ENCODE measurements at regions not wholly inside any gene's neighbourhood (a gene's known extent, or its start where the extent isn't known, plus 50 kb on each side); places are given as distances from the start of the nearest gene placed in this dataset.

DNA sequence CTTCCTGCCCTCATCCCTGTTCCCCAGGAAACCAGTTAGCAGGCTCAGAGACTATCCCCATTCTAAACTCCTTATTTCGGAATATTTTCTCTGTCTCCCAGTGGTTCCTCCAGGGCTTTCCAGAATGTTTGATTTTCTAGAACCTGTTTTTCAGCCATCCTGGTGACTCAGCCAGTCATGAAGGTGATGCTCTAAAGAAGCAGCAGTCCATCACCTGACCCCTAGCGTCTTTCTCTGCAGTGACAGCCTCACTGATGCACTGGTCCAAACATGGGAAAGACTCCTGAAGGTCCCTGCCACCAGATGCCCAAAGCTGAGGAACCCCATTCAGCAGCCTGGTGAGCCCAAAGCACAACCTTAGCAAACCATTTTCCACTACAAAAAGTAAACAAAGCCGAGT, 212.6 kb downstream of the PHETA1 start:
- Histone ChIP-seq H3K4me3 (ENCODE audit: low read length) (no peak overlapping the region), H3K4me2 (ENCODE audit: low read depth, low read length) (no peak overlapping the region), H3K9me3 (replicated peaks; ENCODE audit: insufficient read depth, low read length) (no peaks in the 10 kb centered on the region), H3K4me1 (ENCODE audit: low read length) (no peaks in the 10 kb centered on the region), H3K79me2 (ENCODE audit: low read length) (no peaks in the 10 kb centered on the region), H3K36me3 (replicated peaks; ENCODE audit: insufficient read depth, low read length) (no peaks in the 10 kb centered on the region), H2AFZ (ENCODE audit: low read length) (no peak overlapping the region), H3K27ac (ENCODE audit: low read length) (no peak overlapping the region), H4K20me1 (ENCODE audit: insufficient read depth, low read length) (no peaks in the 10 kb centered on the region), H3K9me2 (replicated peaks; ENCODE audit: insufficient read depth, low read length) (no peaks in the 10 kb centered on the region), H3F3A (ENCODE audit: insufficient read depth, low read length) (no peaks in the 10 kb centered on the region), H3K9ac (ENCODE audit: low read length) (no peak overlapping the region), H3K27me3 (replicated peaks; ENCODE audit: insufficient read depth, low read length) (no peaks in the 10 kb centered on the region; the same call in 1 of the 2 replicates)
- DNase-seq, result no peak
- TF ChIP-seq, protein P1, sequence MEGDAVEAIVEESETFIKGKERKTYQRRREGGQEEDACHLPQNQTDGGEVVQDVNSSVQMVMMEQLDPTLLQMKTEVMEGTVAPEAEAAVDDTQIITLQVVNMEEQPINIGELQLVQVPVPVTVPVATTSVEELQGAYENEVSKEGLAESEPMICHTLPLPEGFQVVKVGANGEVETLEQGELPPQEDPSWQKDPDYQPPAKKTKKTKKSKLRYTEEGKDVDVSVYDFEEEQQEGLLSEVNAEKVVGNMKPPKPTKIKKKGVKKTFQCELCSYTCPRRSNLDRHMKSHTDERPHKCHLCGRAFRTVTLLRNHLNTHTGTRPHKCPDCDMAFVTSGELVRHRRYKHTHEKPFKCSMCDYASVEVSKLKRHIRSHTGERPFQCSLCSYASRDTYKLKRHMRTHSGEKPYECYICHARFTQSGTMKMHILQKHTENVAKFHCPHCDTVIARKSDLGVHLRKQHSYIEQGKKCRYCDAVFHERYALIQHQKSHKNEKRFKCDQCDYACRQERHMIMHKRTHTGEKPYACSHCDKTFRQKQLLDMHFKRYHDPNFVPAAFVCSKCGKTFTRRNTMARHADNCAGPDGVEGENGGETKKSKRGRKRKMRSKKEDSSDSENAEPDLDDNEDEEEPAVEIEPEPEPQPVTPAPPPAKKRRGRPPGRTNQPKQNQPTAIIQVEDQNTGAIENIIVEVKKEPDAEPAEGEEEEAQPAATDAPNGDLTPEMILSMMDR (IDR thresholded peaks at IDR 0.05; ENCODE audit: low read length), result no peak
- no peak for TF ChIP-seq EZH2phosphoT487 (IDR thresholded peaks at IDR 0.05; ENCODE audit: low read length)
- no peak for TF ChIP-seq EZH2 (optimal IDR thresholded peaks at IDR 0.05; ENCODE audit: low read depth, low read length)

DNA sequence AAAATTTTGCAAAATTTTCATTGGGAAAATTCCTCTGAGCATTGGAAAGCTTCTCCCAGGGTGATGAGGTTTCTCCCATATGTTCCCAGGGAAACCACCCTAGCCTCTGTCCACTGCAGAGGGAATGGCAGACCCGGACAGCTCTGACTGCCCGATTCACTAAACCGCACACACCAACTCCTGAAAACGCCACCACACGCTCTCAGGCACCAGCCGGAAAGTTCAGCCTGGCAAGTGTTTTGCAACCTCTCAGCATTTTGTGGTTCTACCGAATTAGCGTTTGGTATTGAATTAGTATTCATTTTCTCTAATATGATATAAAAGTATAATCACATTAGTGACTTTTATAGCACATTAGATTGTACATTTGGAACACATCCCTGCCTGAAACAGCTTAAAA, 213.4 kb downstream of the PHETA1 start:
- Histone ChIP-seq H3K4me2 (ENCODE audit: low read depth, low read length) (no peak overlapping the region), H3K4me3 (ENCODE audit: low read length) (no peak overlapping the region), H3K4me1 (ENCODE audit: low read length) (no peaks in the 10 kb centered on the region), H3K9me2 (replicated peaks; ENCODE audit: insufficient read depth, low read length) (no peaks in the 10 kb centered on the region), H3K36me3 (replicated peaks; ENCODE audit: insufficient read depth, low read length) (no peaks in the 10 kb centered on the region), H4K20me1 (ENCODE audit: insufficient read depth, low read length) (no peaks in the 10 kb centered on the region), H3K27me3 (replicated peaks; ENCODE audit: insufficient read depth, low read length) (no peaks in the 10 kb centered on the region; the same call in 1 of the 2 replicates), H3K79me2 (ENCODE audit: low read length) (no peaks in the 10 kb centered on the region), H3K9ac (ENCODE audit: low read length) (no peak overlapping the region), H3F3A (ENCODE audit: insufficient read depth, low read length) (no peaks in the 10 kb centered on the region), H2AFZ (ENCODE audit: low read length) (no peak overlapping the region), H3K27ac (ENCODE audit: low read length) (no peak overlapping the region), H3K9me3 (replicated peaks; ENCODE audit: insufficient read depth, low read length) (no peaks in the 10 kb centered on the region)
- DNase-seq, result no peak
- TF ChIP-seq EZH2 (optimal IDR thresholded peaks at IDR 0.05; ENCODE audit: low read depth, low read length) (no peak), EZH2phosphoT487 (IDR thresholded peaks at IDR 0.05; ENCODE audit: low read length) (no peak)
- TF ChIP-seq, protein P1 (IDR thresholded peaks at IDR 0.05; ENCODE audit: low read length), result no peak

DNA sequence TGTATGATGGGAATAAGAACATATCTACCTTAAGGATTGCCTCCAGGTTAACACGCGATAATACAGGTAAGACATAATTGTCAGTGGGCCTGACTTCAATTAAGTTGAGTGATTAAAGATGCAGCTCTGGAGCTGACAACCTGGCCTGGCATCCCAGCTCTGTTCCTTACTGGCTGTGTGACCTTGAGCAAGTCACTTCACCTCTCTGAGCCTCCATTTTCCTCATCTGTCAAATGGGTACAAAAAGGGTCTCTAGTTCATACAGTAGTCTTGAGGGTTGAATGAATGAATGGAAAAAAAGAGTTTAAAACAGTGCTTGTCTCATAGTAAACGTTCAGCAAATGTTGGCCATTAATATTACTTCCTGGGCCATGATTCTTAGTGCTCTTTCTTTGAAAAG, 213.9 kb downstream of the PHETA1 start:
- Histone ChIP-seq H3K27ac (ENCODE audit: low read length) (no peak overlapping the region), H3K79me2 (ENCODE audit: low read length) (no peaks in the 10 kb centered on the region), H3K9me2 (replicated peaks; ENCODE audit: insufficient read depth, low read length) (no peaks in the 10 kb centered on the region)

More for the DNA sequence above, 213.9 kb downstream of the PHETA1 start:
- TF ChIP-seq EZH2 (optimal IDR thresholded peaks at IDR 0.05; ENCODE audit: low read depth, low read length), result no peak
- no peak for TF ChIP-seq EZH2phosphoT487 (IDR thresholded peaks at IDR 0.05; ENCODE audit: low read length)
- TF ChIP-seq, protein P1 (IDR thresholded peaks at IDR 0.05; ENCODE audit: low read length), result no peak
- no peak for DNase-seq
- Histone ChIP-seq H3K4me1 (ENCODE audit: low read length) (no peaks in the 10 kb centered on the region), H3K9me3 (replicated peaks; ENCODE audit: insufficient read depth, low read length) (no peaks in the 10 kb centered on the region), H3K36me3 (replicated peaks; ENCODE audit: insufficient read depth, low read length) (no peaks in the 10 kb centered on the region), H3K27me3 (replicated peaks; ENCODE audit: insufficient read depth, low read length) (no peaks in the 10 kb centered on the region; the same call in 1 of the 2 replicates), H3F3A (ENCODE audit: insufficient read depth, low read length) (no peaks in the 10 kb centered on the region), H3K9ac (ENCODE audit: low read length) (no peak overlapping the region), H2AFZ (ENCODE audit: low read length) (no peak overlapping the region), H3K4me2 (ENCODE audit: low read depth, low read length) (no peak overlapping the region), H3K4me3 (ENCODE audit: low read length) (no peak overlapping the region), H4K20me1 (ENCODE audit: insufficient read depth, low read length) (no peaks in the 10 kb centered on the region)

Data from MM.1S (cell line).